OCI-LY1 (cell line): ENCODE measurements at regions not wholly inside any gene's neighbourhood (a gene's known extent, or its start where the extent isn't known, plus 50 kb on each side); places are given as distances from the start of the nearest gene placed in this dataset.

Experiments
- H2AFZ ChIP-seq: fragments of 200-600 bp; sonication (generic), shearing (Covaris generic); 2 replicates; pipeline ENCODE4 v1.6.0; 2014; ENCODE audit warnings: antibody characterized with exemption, mild to moderate bottlenecking, low read length
- H3F3A ChIP-seq: fragments of 200-600 bp; sonication (generic), shearing (Covaris generic); 2 replicates; pipeline ENCODE4 v1.6.0; 2014; ENCODE audit warnings: mild to moderate bottlenecking, antibody characterized with exemption, low read length, moderate library complexity; ENCODE audit not compliant: insufficient read depth
- H3K27ac ChIP-seq: fragments of 200-600 bp; sonication (generic); 2 replicates; pipeline ENCODE4 v1.5.1; 2014; ENCODE audit warnings: low read length, mixed run types, mild to moderate bottlenecking, low read depth; ENCODE audit not compliant: poor library complexity, severe bottlenecking
- H3K27me3 ChIP-seq: fragments of 200-600 bp; sonication (generic); 2 replicates; pipeline ENCODE4 v1.6.0; 2014; ENCODE audit warnings: antibody characterized with exemption, mild to moderate bottlenecking, low read length, moderate library complexity; ENCODE audit not compliant: insufficient read depth
- H3K36me3 ChIP-seq: fragments of 200-600 bp; sonication (generic); 2 replicates; pipeline ENCODE4 v1.6.1; 2014; ENCODE audit warnings: mild to moderate bottlenecking, antibody characterized with exemption, low read length, moderate library complexity, mixed read lengths; ENCODE audit not compliant: insufficient read depth
- H3K4me1 ChIP-seq: fragments of 200-600 bp; sonication (generic); 2 replicates; pipeline ENCODE4 v1.5.1; 2014; ENCODE audit warnings: mild to moderate bottlenecking, low read length, moderate library complexity; ENCODE audit not compliant: insufficient read depth, severe bottlenecking
- H3K4me2 ChIP-seq: fragments of 200-600 bp; sonication (generic), shearing (Covaris generic); 2 replicates; pipeline ENCODE4 v1.6.1; 2014; ENCODE audit warnings: low read length
- H3K4me3 ChIP-seq: fragments of 200-600 bp; sonication (generic); 2 replicates; pipeline ENCODE4 v1.5.1; 2014; ENCODE audit warnings: low read length, low read depth, mild to moderate bottlenecking, mixed read lengths; ENCODE audit not compliant: poor library complexity, severe bottlenecking
- H3K79me2 ChIP-seq: fragments of 200-600 bp; shearing (Covaris generic); 2 replicates; pipeline ENCODE4 v1.6.1; 2016; ENCODE audit warnings: mixed run types, low read length, mixed read lengths; ENCODE audit not compliant: insufficient read depth
- H3K9ac ChIP-seq: fragments of 200-600 bp; sonication (generic), shearing (Covaris generic); 2 replicates; pipeline ENCODE4 v1.6.1; 2014; ENCODE audit warnings: mild to moderate bottlenecking, low read length, mixed read lengths
- H3K9me2 ChIP-seq: fragments of 200-600 bp; sonication (generic), shearing (Covaris generic); 2 replicates; pipeline ENCODE4 v1.6.1; 2014; ENCODE audit warnings: low read depth, mild to moderate bottlenecking, low read length, mixed read lengths
- H3K9me3 ChIP-seq: fragments of 200-600 bp; shearing (Covaris generic); 2 replicates; pipeline ENCODE4 v1.6.1; 2014; ENCODE audit warnings: low read length, mixed read lengths
- H4K20me1 ChIP-seq: fragments of 200-600 bp; sonication (generic), shearing (Covaris generic); 2 replicates; pipeline ENCODE4 v1.6.0; 2016; ENCODE audit warnings: mild to moderate bottlenecking, low read length; ENCODE audit not compliant: insufficient read depth
- EZH2 ChIP-seq: fragments of 200-600 bp; sonication (generic), shearing (Covaris generic); IDR thresholded peaks from 2 replicates; pipeline ENCODE4 v1.8.0; 2017; ENCODE audit warnings: borderline replicate concordance, mixed run types, mild to moderate bottlenecking, antibody characterized with exemption, low read length, moderate library complexity, mixed read lengths
- TF ChIP-seq, protein P1 (sequence below): fragments of 200-600 bp; sonication (generic), shearing (Covaris generic); IDR thresholded peaks from 2 replicates; pipeline ENCODE4 v1.5.1; 2017; ENCODE audit warnings: mild to moderate bottlenecking, antibody characterized with exemption, low read length, moderate library complexity, mixed read lengths

GRCh38 chr14:28570391-28570790, 196.2 kb upstream of the FOXG1 start:
- TF ChIP-seq, protein P1, sequence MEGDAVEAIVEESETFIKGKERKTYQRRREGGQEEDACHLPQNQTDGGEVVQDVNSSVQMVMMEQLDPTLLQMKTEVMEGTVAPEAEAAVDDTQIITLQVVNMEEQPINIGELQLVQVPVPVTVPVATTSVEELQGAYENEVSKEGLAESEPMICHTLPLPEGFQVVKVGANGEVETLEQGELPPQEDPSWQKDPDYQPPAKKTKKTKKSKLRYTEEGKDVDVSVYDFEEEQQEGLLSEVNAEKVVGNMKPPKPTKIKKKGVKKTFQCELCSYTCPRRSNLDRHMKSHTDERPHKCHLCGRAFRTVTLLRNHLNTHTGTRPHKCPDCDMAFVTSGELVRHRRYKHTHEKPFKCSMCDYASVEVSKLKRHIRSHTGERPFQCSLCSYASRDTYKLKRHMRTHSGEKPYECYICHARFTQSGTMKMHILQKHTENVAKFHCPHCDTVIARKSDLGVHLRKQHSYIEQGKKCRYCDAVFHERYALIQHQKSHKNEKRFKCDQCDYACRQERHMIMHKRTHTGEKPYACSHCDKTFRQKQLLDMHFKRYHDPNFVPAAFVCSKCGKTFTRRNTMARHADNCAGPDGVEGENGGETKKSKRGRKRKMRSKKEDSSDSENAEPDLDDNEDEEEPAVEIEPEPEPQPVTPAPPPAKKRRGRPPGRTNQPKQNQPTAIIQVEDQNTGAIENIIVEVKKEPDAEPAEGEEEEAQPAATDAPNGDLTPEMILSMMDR, result no peak
- no peak for TF ChIP-seq EZH2

DNA sequence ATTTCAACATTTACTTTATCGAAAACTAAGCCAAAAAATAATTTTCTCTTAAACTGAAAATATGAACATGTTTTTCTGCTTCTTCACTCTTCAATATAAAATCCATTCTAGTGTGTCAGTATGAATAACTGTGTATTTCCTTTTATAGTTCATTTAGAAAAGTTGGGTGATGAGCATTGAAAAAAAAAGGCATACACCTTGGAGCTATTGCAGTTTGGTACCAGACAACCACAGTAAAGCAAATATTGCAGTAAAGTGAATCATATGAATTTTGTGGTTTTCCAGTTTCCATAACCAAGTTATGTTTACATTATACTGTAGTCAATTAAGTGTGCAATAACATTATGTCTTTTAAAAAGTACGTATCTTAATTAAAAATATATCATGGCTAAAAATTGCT, 195.0 kb upstream of the FOXG1 start:
- no peak overlapping the region for H3K27ac ChIP-seq
- H3K36me3 ChIP-seq, result no peaks in the 10 kb centered on the region
- H3K27me3 ChIP-seq, result no peaks in the 10 kb centered on the region
- no peak overlapping the region for H3K4me2 ChIP-seq
- no peaks in the 10 kb centered on the region for H4K20me1 ChIP-seq
- TF ChIP-seq, protein P1, result no peak
- no peak for TF ChIP-seq EZH2
- no peaks in the 10 kb centered on the region for H3K9me2 ChIP-seq
- H2AFZ ChIP-seq, result no peak overlapping the region
- H3K9ac ChIP-seq, result no peak overlapping the region
- no peaks in the 10 kb centered on the region for H3K79me2 ChIP-seq
- no peaks in the 10 kb centered on the region for H3K4me1 ChIP-seq
- H3F3A ChIP-seq, result no peaks in the 10 kb centered on the region
- H3K9me3 ChIP-seq, result no peaks in the 10 kb centered on the region
- no peak overlapping the region for H3K4me3 ChIP-seq

More at GRCh38 chr14:28570391-28570790, 196.2 kb upstream of the FOXG1 start:
- no peaks in the 10 kb centered on the region for H3F3A ChIP-seq
- H3K27ac ChIP-seq, result no peak overlapping the region
- no peaks in the 10 kb centered on the region for H3K27me3 ChIP-seq
- H3K79me2 ChIP-seq, result no peaks in the 10 kb centered on the region
- no peak overlapping the region for H3K4me3 ChIP-seq
- no peaks in the 10 kb centered on the region for H3K9me2 ChIP-seq
- H3K4me1 ChIP-seq, result no peaks in the 10 kb centered on the region
- H3K9me3 ChIP-seq, result no peaks in the 10 kb centered on the region
- no peak overlapping the region for H2AFZ ChIP-seq
- no peak overlapping the region for H3K4me2 ChIP-seq
- no peak overlapping the region for H3K9ac ChIP-seq
- H4K20me1 ChIP-seq, result no peaks in the 10 kb centered on the region
- no peaks in the 10 kb centered on the region for H3K36me3 ChIP-seq

DNA sequence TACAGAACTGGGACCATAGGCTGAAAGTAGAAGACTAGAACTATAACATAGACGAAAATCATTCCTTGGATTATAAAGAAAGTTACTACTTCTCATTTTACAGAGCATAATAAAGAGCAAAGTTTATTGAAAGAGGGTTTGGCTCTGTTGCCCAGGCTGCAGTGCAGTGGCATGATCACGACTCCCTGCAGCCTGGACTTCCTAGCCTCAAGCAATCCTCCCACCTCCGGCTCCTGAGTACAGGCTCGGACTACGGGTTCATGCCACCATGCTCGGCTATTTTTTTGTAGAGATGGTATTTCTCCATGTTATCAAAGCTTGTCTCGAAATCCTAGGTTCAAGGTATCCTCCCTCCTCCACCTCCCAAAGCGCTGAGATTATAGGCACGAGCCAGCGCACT, 190.1 kb upstream of the FOXG1 start:
- no peaks in the 10 kb centered on the region for H3F3A ChIP-seq
- no peak overlapping the region for H3K4me2 ChIP-seq
- TF ChIP-seq, protein P1, result no peak
- no peak for TF ChIP-seq EZH2
- no peaks in the 10 kb centered on the region for H3K9me3 ChIP-seq
- no peak overlapping the region for H3K9ac ChIP-seq
- no peaks in the 10 kb centered on the region for H3K9me2 ChIP-seq
- no peaks in the 10 kb centered on the region for H3K4me1 ChIP-seq
- no peaks in the 10 kb centered on the region for H4K20me1 ChIP-seq
- no peak overlapping the region for H3K27ac ChIP-seq
- H3K4me3 ChIP-seq, result no peak overlapping the region
- no peak overlapping the region for H2AFZ ChIP-seq
- no peaks in the 10 kb centered on the region for H3K36me3 ChIP-seq
- no peaks in the 10 kb centered on the region for H3K79me2 ChIP-seq
- H3K27me3 ChIP-seq, result no peaks in the 10 kb centered on the region
